ENCODE measurements at regions not wholly inside any gene's neighbourhood (a gene's known extent, or its start where the extent isn't known, plus 50 kb on each side); places are given as distances from the start of the nearest gene placed in this dataset.
A peak's percentile ranks its signal among the peaks of the same experiment; 100 is the strongest.
"Not testable (repeated sequence)": the region's sequence is repeated elsewhere in the genome, so short reads cannot be mapped to it uniquely, and the experiment has no call there.

DNA sequence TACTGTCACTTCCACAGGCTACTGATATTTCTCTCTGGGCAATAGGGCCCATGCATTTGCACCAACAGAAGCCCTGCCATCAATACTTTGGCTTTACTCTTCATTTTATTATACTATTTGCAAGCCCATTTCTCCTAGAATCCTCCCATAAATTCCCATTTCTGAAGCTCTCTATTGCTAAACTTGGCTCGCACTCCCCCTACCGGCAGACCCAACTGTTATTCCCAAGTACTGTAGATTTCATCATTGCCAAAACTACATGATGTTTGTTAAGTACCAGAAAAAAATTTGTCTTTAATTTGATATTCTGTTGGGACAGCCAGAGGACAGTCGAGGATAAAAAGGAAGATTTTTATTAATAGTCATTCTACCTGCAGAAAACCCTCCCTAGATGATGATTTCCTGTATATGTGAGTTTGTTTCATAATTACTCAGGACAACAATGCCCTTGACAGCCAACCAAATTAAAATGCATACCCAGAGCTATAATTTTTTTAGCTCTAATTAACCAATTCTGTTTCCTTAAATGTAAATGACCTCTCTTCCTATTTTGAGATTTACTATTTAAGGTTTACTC is 298.6 kb downstream of the REEP3 start:
- H3K4me3 ChIP-seq (ENCODE audit: low read depth, low read length): no peak overlapping the region
- TF ChIP-seq, protein P1, sequence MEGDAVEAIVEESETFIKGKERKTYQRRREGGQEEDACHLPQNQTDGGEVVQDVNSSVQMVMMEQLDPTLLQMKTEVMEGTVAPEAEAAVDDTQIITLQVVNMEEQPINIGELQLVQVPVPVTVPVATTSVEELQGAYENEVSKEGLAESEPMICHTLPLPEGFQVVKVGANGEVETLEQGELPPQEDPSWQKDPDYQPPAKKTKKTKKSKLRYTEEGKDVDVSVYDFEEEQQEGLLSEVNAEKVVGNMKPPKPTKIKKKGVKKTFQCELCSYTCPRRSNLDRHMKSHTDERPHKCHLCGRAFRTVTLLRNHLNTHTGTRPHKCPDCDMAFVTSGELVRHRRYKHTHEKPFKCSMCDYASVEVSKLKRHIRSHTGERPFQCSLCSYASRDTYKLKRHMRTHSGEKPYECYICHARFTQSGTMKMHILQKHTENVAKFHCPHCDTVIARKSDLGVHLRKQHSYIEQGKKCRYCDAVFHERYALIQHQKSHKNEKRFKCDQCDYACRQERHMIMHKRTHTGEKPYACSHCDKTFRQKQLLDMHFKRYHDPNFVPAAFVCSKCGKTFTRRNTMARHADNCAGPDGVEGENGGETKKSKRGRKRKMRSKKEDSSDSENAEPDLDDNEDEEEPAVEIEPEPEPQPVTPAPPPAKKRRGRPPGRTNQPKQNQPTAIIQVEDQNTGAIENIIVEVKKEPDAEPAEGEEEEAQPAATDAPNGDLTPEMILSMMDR (IDR thresholded peaks at IDR 0.05; ENCODE audit: insufficient read depth, low read depth, low read length, missing control alignments): peak; percentile 68
- peak; percentile 30 for DNase-seq (ENCODE audit: low read depth)

DNA sequence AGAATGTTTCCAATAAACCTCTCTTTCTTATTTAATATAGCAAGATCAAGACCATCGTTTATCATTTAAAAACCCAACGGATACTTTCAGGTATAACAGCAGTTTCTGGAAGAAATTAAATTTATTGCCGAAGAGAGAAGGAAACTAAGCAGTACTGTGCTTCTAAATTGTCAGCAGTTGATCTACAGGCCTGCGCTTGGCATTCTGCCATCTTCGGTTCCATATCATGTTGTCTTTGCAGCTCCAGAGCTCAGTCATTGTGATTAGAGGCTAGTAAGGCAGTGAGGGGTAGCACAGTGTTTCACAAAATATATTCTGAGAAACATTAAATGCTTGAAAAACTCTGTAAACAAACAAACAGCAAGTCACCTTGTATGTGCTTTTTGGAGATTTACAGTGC is 301.3 kb downstream of the REEP3 start:
- no peak overlapping the region for H3K4me3 ChIP-seq (ENCODE audit: low read depth, low read length)
- DNase-seq (ENCODE audit: low read depth): no peak
- TF ChIP-seq, protein P1 (IDR thresholded peaks at IDR 0.05; ENCODE audit: insufficient read depth, low read depth, low read length, missing control alignments): no peak

DNA sequence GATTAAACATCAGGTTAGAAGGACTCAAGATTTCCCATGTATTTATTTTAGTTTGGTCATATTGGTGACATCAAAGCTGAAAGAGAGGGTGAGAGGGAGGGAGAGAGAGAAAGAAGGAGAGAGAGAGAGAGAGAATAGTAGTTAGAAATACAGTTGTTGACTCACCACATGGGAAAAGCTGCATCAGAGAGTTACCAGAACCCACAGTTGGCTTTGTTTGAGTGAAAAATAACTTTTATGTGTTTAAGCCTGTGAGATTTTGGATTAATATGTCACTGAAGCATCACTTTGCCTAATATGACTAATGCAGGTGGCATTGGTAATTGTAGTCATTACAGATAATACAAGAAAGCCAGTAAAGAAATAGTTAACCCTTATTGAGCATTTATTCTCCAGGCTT is 303.9 kb downstream of the REEP3 start:
- no peak overlapping the region for H3K4me3 ChIP-seq (ENCODE audit: low read depth, low read length)
- TF ChIP-seq, protein P1 (IDR thresholded peaks at IDR 0.05; ENCODE audit: insufficient read depth, low read depth, low read length, missing control alignments): no peak
- DNase-seq (ENCODE audit: low read depth): no peak

DNA sequence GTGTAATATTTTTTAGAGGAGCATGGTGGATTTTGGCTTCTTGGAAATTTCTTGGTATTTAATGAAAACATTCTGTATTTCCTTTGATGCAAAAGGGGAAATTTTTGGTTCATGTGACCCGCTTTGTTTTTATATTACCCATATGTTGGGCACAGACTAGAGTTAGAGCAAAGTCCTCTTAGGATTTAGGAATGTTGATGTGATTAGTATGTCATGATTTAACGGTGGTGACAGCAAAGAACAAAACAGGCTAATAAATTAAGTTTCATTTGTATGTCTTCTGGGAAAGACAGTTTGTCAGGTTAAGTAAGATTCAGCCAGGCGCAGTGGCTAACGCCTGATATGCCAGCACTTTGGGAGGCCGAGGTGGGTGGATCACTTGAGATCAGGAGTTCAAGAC is 304.6 kb downstream of the REEP3 start:
- H3K4me3 ChIP-seq (ENCODE audit: low read depth, low read length): no peak overlapping the region
- TF ChIP-seq, protein P1 (IDR thresholded peaks at IDR 0.05; ENCODE audit: insufficient read depth, low read depth, low read length, missing control alignments): no peak
- DNase-seq (ENCODE audit: low read depth): no peak

DNA sequence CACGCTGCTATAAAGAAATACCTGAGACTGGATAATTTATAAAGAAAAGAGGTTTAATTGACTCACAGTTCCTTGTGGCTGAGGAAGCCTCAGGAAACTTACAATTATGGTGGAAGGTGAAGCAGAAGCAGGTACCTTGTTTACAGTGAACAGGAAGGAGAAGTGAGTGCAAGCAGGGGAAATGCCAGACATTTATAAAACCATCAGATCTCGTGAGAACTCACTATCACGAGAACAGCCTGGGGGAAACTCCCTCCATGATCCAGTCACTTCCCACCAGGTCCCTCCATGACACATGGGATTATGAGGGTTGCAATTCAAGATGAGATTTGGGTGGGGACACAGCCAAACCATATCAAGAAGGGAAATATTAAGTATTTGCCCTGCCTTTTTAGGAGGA is 305.8 kb downstream of the REEP3 start:
- DNase-seq (ENCODE audit: low read depth); H3K4me3 ChIP-seq (ENCODE audit: low read depth, low read length): not testable (repeated sequence)

DNA sequence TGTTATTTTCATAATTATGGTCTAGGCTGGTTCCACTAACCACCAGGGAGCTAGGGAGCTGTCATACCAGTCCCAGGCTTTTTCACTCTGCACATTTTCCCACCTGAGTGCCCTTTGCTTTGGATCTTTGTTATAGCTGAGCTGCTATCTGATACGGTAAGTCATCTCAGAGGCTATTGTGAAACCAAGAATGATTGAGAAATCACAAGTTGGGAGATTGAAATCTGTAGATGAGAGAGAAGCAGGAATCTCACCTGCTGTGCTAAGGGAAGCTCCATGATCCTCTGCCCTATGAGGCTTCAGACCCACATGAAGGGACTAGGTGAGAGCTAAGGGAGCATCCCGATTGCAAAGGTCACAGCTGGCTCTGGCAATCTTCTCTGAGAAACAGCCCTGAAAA is 307.8 kb downstream of the REEP3 start:
- TF ChIP-seq, protein P1 (IDR thresholded peaks at IDR 0.05; ENCODE audit: insufficient read depth, low read depth, low read length, missing control alignments): no peak
- H3K4me3 ChIP-seq (ENCODE audit: low read depth, low read length): no peak overlapping the region
- no peak for DNase-seq (ENCODE audit: low read depth)

DNA sequence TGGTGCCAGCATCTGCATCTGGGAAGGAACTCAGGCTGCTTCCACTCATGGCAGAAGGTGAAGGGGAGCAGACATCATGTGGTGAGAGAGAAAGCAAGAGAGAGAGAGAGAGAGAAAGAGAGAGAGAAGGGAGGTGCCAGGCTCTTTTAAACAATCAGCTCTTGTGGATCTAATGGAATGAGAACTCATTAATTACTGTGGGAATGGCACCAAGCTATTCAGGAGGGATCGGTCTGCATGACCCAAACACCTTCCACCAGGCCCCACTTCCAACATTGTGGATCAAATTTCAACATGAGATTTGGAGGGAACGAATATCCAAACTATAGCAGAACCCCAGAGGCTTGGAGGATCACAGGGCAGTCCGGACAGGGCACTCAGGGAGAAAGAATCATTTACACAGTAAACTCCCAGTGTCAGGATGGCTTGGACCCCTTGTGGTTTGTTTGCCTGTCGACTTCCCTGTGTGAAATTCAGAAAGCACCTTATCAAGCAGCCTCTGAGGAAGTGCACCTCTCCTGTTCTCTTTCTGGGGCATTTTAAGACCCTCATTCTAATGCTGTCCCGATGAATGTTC is 308.5 kb downstream of the REEP3 start:
- DNase-seq (ENCODE audit: low read depth): no peak
- TF ChIP-seq, protein P1 (IDR thresholded peaks at IDR 0.05; ENCODE audit: insufficient read depth, low read depth, low read length, missing control alignments): no peak
- H3K4me3 ChIP-seq (ENCODE audit: low read depth, low read length): no peak overlapping the region
